ENCODE measurements at regions not wholly inside any gene's neighbourhood (a gene's known extent, or its start where the extent isn't known, plus 50 kb on each side); places are given as distances from the start of the nearest gene placed in this dataset.

DNA sequence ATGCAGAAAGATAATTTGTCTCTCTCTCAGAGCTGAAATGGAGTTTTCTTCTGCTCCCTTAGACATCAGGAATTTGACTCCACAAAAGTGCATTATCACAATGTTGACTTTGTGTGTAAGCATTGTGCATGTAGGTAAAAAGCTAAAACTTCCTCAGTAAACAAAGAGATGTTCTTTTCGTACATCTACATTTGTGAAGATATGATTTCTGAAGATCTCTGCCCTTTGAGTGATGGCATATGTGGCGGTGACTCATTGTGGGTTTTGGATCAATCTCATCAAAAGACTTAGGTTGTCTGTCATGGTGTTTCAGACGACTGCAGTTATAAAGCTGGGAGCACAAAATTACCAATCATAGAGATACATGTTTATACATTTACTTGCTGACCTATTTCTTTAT lies 411.4 kb upstream of the LMO3 start:
- TF ChIP-seq, protein P1, sequence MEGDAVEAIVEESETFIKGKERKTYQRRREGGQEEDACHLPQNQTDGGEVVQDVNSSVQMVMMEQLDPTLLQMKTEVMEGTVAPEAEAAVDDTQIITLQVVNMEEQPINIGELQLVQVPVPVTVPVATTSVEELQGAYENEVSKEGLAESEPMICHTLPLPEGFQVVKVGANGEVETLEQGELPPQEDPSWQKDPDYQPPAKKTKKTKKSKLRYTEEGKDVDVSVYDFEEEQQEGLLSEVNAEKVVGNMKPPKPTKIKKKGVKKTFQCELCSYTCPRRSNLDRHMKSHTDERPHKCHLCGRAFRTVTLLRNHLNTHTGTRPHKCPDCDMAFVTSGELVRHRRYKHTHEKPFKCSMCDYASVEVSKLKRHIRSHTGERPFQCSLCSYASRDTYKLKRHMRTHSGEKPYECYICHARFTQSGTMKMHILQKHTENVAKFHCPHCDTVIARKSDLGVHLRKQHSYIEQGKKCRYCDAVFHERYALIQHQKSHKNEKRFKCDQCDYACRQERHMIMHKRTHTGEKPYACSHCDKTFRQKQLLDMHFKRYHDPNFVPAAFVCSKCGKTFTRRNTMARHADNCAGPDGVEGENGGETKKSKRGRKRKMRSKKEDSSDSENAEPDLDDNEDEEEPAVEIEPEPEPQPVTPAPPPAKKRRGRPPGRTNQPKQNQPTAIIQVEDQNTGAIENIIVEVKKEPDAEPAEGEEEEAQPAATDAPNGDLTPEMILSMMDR (IDR thresholded peaks at IDR 0.05), result no peak
- TF ChIP-seq EZH2 (IDR thresholded peaks at IDR 0.05; ENCODE audit: borderline replicate concordance, insufficient read depth, low read depth, low read length, poor library complexity, severe bottlenecking), result no peak

Measured in B cell (primary cell).